ENCODE measurements at regions not wholly inside any gene's neighbourhood (a gene's known extent, or its start where the extent isn't known, plus 50 kb on each side); places are given as distances from the start of the nearest gene placed in this dataset.

GRCh38 chr6:90967471-90967870 lies 380.6 kb upstream of the MAP3K7 start:
- H3K27me3 ChIP-seq (ENCODE audit: control insufficient read depth, insufficient read depth, low read length), result no peaks in the 10 kb centered on the region
- H3K36me3 ChIP-seq (ENCODE audit: control insufficient read depth, insufficient read depth, low read length), result no peaks in the 10 kb centered on the region
- no peaks in the 10 kb centered on the region for H3K4me1 ChIP-seq (ENCODE audit: control insufficient read depth, insufficient read depth, low read length)
- 80% methylated on average over 1 of the region's 3 CpGs for WGBS (ENCODE audit: insufficient coverage)
- no peak for DNase-seq (ENCODE audit: low read depth in 4 of 6, low spot score in 6 of 6)
- no peaks in the 10 kb centered on the region for H3K9me3 ChIP-seq (ENCODE audit: control insufficient read depth, insufficient read depth, low read length)
- no peak overlapping the region for H3K4me3 ChIP-seq (ENCODE audit: low read depth, low read length)
- H3K27ac ChIP-seq (ENCODE audit: low read depth, low read length), result no peak overlapping the region

- no peaks in the 10 kb centered on the region for H3K27me3 ChIP-seq (ENCODE audit: control insufficient read depth, insufficient read depth, low read length)
Measured at GRCh38 chr6:90960324-90960723, 373.5 kb upstream of the MAP3K7 start.

GRCh38 chr6:90955246-90955645 lies 368.4 kb upstream of the MAP3K7 start:
- Histone ChIP-seq H3K36me3 (ENCODE audit: control insufficient read depth, insufficient read depth, low read length) (no peaks in the 10 kb centered on the region), H3K4me3 (ENCODE audit: low read depth, low read length) (no peak overlapping the region), H3K4me1 (ENCODE audit: control insufficient read depth, insufficient read depth, low read length) (no peaks in the 10 kb centered on the region), H3K27ac (ENCODE audit: low read depth, low read length) (no peak overlapping the region), H3K27me3 (ENCODE audit: control insufficient read depth, insufficient read depth, low read length) (no peaks in the 10 kb centered on the region), H3K9me3 (ENCODE audit: control insufficient read depth, insufficient read depth, low read length) (no peaks in the 10 kb centered on the region)
- no CpG with 5 or more reads among the region's 3 CpGs for WGBS (ENCODE audit: insufficient coverage)
- DNase-seq (ENCODE audit: low read depth in 4 of 6, low spot score in 6 of 6), result no peak

More at GRCh38 chr6:90960324-90960723, 373.5 kb upstream of the MAP3K7 start:
- no peaks in the 10 kb centered on the region for H3K9me3 ChIP-seq (ENCODE audit: control insufficient read depth, insufficient read depth, low read length)
- WGBS (ENCODE audit: insufficient coverage), result 92% methylated on average over 2 of the region's 2 CpGs
- no peak for DNase-seq (ENCODE audit: low read depth in 4 of 6, low spot score in 6 of 6)
- H3K36me3 ChIP-seq (ENCODE audit: control insufficient read depth, insufficient read depth, low read length), result no peaks in the 10 kb centered on the region
- H3K27ac ChIP-seq (ENCODE audit: low read depth, low read length), result no peak overlapping the region
- no peaks in the 10 kb centered on the region for H3K4me1 ChIP-seq (ENCODE audit: control insufficient read depth, insufficient read depth, low read length)
- H3K4me3 ChIP-seq (ENCODE audit: low read depth, low read length), result no peak overlapping the region

GRCh38 chr6:90953405-90954161 lies 366.7 kb upstream of the MAP3K7 start:
- H3K36me3 ChIP-seq (ENCODE audit: control insufficient read depth, insufficient read depth, low read length), result no peaks in the 10 kb centered on the region
- H3K27ac ChIP-seq (ENCODE audit: low read depth, low read length), result no peak overlapping the region
- H3K4me1 ChIP-seq (ENCODE audit: control insufficient read depth, insufficient read depth, low read length), result no peaks in the 10 kb centered on the region
- no peaks in the 10 kb centered on the region for H3K27me3 ChIP-seq (ENCODE audit: control insufficient read depth, insufficient read depth, low read length)
- no peak for DNase-seq (ENCODE audit: low read depth in 4 of 6, low spot score in 6 of 6)
- H3K4me3 ChIP-seq (ENCODE audit: low read depth, low read length), result no peak overlapping the region
- H3K9me3 ChIP-seq (ENCODE audit: control insufficient read depth, insufficient read depth, low read length), result no peaks in the 10 kb centered on the region

GRCh38 chr6:90952176-90952575 lies 365.3 kb upstream of the MAP3K7 start:
- Histone ChIP-seq H3K9me3 (ENCODE audit: control insufficient read depth, insufficient read depth, low read length) (no peaks in the 10 kb centered on the region), H3K4me1 (ENCODE audit: control insufficient read depth, insufficient read depth, low read length) (no peaks in the 10 kb centered on the region), H3K27me3 (ENCODE audit: control insufficient read depth, insufficient read depth, low read length) (no peaks in the 10 kb centered on the region), H3K4me3 (ENCODE audit: low read depth, low read length) (no peak overlapping the region), H3K27ac (ENCODE audit: low read depth, low read length) (no peak overlapping the region), H3K36me3 (ENCODE audit: control insufficient read depth, insufficient read depth, low read length) (no peaks in the 10 kb centered on the region)
- peak in 2 of 6 donors; percentile 37 to 91 for DNase-seq (ENCODE audit: low read depth in 4 of 6, low spot score in 6 of 6)
- no CpG with 5 or more reads among the region's 2 CpGs for WGBS (ENCODE audit: insufficient coverage)

- 95% methylated on average over 9 of the region's 9 CpGs for WGBS (ENCODE audit: insufficient coverage)
Measured at GRCh38 chr6:90948540-90948939, 361.7 kb upstream of the MAP3K7 start.

GRCh38 chr6:90947184-90948064 lies 360.6 kb upstream of the MAP3K7 start:
- H3K27ac ChIP-seq (ENCODE audit: low read depth, low read length), result no peak overlapping the region
- no peak for DNase-seq (ENCODE audit: low read depth in 4 of 6, low spot score in 6 of 6)
- WGBS (ENCODE audit: insufficient coverage), result 98% methylated on average over 27 of the region's 29 CpGs

More at GRCh38 chr6:90948540-90948939, 361.7 kb upstream of the MAP3K7 start:
- no peaks in the 10 kb centered on the region for H3K36me3 ChIP-seq (ENCODE audit: control insufficient read depth, insufficient read depth, low read length)
- no peaks in the 10 kb centered on the region for H3K9me3 ChIP-seq (ENCODE audit: control insufficient read depth, insufficient read depth, low read length)
- DNase-seq (ENCODE audit: low read depth in 4 of 6, low spot score in 6 of 6), result no peak
- H3K27ac ChIP-seq (ENCODE audit: low read depth, low read length), result no peak overlapping the region
- H3K27me3 ChIP-seq (ENCODE audit: control insufficient read depth, insufficient read depth, low read length), result no peaks in the 10 kb centered on the region
- no peak overlapping the region for H3K4me3 ChIP-seq (ENCODE audit: low read depth, low read length)
- no peaks in the 10 kb centered on the region for H3K4me1 ChIP-seq (ENCODE audit: control insufficient read depth, insufficient read depth, low read length)

GRCh38 chr6:90941885-90942284 lies 355.0 kb upstream of the MAP3K7 start:
- Histone ChIP-seq H3K9me3 (ENCODE audit: control insufficient read depth, insufficient read depth, low read length) (no peaks in the 10 kb centered on the region), H3K4me1 (ENCODE audit: control insufficient read depth, insufficient read depth, low read length) (no peaks in the 10 kb centered on the region), H3K36me3 (ENCODE audit: control insufficient read depth, insufficient read depth, low read length) (no peaks in the 10 kb centered on the region), H3K27me3 (ENCODE audit: control insufficient read depth, insufficient read depth, low read length) (no peaks in the 10 kb centered on the region), H3K4me3 (ENCODE audit: low read depth, low read length) (no peak overlapping the region), H3K27ac (ENCODE audit: low read depth, low read length) (no peak overlapping the region)
- 60% methylated on average over 1 of the region's 7 CpGs for WGBS (ENCODE audit: insufficient coverage)
- no peak for DNase-seq (ENCODE audit: low read depth in 4 of 6, low spot score in 6 of 6)

More at GRCh38 chr6:90947184-90948064, 360.6 kb upstream of the MAP3K7 start:
- Histone ChIP-seq H3K9me3 (ENCODE audit: control insufficient read depth, insufficient read depth, low read length) (no peaks in the 10 kb centered on the region), H3K36me3 (ENCODE audit: control insufficient read depth, insufficient read depth, low read length) (no peaks in the 10 kb centered on the region), H3K4me1 (ENCODE audit: control insufficient read depth, insufficient read depth, low read length) (no peaks in the 10 kb centered on the region), H3K27me3 (ENCODE audit: control insufficient read depth, insufficient read depth, low read length) (no peaks in the 10 kb centered on the region), H3K4me3 (ENCODE audit: low read depth, low read length) (no peak overlapping the region)

GRCh38 chr6:90940812-90941481 lies 354.1 kb upstream of the MAP3K7 start:
- Histone ChIP-seq H3K4me1 (ENCODE audit: control insufficient read depth, insufficient read depth, low read length) (no peaks in the 10 kb centered on the region), H3K27me3 (ENCODE audit: control insufficient read depth, insufficient read depth, low read length) (no peaks in the 10 kb centered on the region), H3K4me3 (ENCODE audit: low read depth, low read length) (no peak overlapping the region), H3K36me3 (ENCODE audit: control insufficient read depth, insufficient read depth, low read length) (no peaks in the 10 kb centered on the region), H3K27ac (ENCODE audit: low read depth, low read length) (no peak overlapping the region), H3K9me3 (ENCODE audit: control insufficient read depth, insufficient read depth, low read length) (no peaks in the 10 kb centered on the region)
- peak in 2 of 6 donors; percentile 59 to 72 for DNase-seq (ENCODE audit: low read depth in 4 of 6, low spot score in 6 of 6)
- WGBS (ENCODE audit: insufficient coverage), result 100% methylated on average over 1 of the region's 5 CpGs
